HG03354 (cell line): ENCODE measurements at regions not wholly inside any gene's neighbourhood (a gene's known extent, or its start where the extent isn't known, plus 50 kb on each side); places are given as distances from the start of the nearest gene placed in this dataset.
"Not testable (repeated sequence)": the region's sequence is repeated elsewhere in the genome, so short reads cannot be mapped to it uniquely, and the experiment has no call there.

Experiments
- ATAC-seq: cut with Tn5 transposase; IDR thresholded peaks from one replicate; pipeline ENCODE4 v1.9.1; 2021; ENCODE audit warnings: mild to moderate bottlenecking; ENCODE audit not compliant: unreplicated experiment, poor library complexity, severe bottlenecking

- ATAC-seq: no peak
These were observed 300.0 kb upstream of the ALG10B start for GRCh38 chr12:38016602-38017001.

- ATAC-seq: no peak
These were observed 290.7 kb upstream of the ALG10B start for GRCh38 chr12:38025916-38026315.

GRCh38 chr12:38053113-38053512, 263.5 kb upstream of the ALG10B start:
- ATAC-seq: no peak

GRCh38 chr12:38053655-38054464, 262.7 kb upstream of the ALG10B start:
- ATAC-seq: no peak

GRCh38 chr12:38056701-38057689, 259.6 kb upstream of the ALG10B start:
- no peak for ATAC-seq

GRCh38 chr12:38099686-38100085, 216.9 kb upstream of the ALG10B start:
- no peak for ATAC-seq

GRCh38 chr12:38101753-38102152, 214.8 kb upstream of the ALG10B start:
- no peak for ATAC-seq

GRCh38 chr12:38102197-38102596, 214.4 kb upstream of the ALG10B start:
- ATAC-seq: no peak

- no peak for ATAC-seq
These were observed 206.4 kb upstream of the ALG10B start for GRCh38 chr12:38110026-38110699.

GRCh38 chr12:38113991-38114390, 202.6 kb upstream of the ALG10B start:
- no peak for ATAC-seq

- no peak for ATAC-seq
These were observed 199.6 kb upstream of the ALG10B start for GRCh38 chr12:38116968-38117367.

GRCh38 chr12:38118632-38119031, 197.9 kb upstream of the ALG10B start:
- ATAC-seq: no peak

GRCh38 chr12:38120438-38120837, 196.1 kb upstream of the ALG10B start:
- no peak for ATAC-seq

- not testable (repeated sequence) for ATAC-seq
These were observed 193.5 kb upstream of the ALG10B start for GRCh38 chr12:38123028-38123427.

- no peak for ATAC-seq
These were observed 192.9 kb upstream of the ALG10B start for GRCh38 chr12:38123566-38124246.

- ATAC-seq: no peak
These were observed 192.1 kb upstream of the ALG10B start for GRCh38 chr12:38124247-38125012.

- ATAC-seq: no peak
These were observed 184.4 kb upstream of the ALG10B start for GRCh38 chr12:38132139-38132538.

GRCh38 chr12:38137287-38137686, 179.3 kb upstream of the ALG10B start:
- no peak for ATAC-seq

- ATAC-seq: no peak
These were observed 178.9 kb upstream of the ALG10B start for GRCh38 chr12:38137716-38138115.
